ENCODE measurements at regions not wholly inside any gene's neighbourhood (a gene's known extent, or its start where the extent isn't known, plus 50 kb on each side); places are given as distances from the start of the nearest gene placed in this dataset.
"Not testable (repeated sequence)": the region's sequence is repeated elsewhere in the genome, so short reads cannot be mapped to it uniquely, and the experiment has no call there.

- not testable (repeated sequence) for DNase-seq
Measured at GRCh38 chr22:22296047-22296446, 51.5 kb downstream of the VPREB1 start.

GRCh38 chr22:22297159-22297793 is 52.7 kb downstream of the VPREB1 start:
- peak in 3 of 4 experiments; percentile 6 to 51 (median 33) for DNase-seq

DNA sequence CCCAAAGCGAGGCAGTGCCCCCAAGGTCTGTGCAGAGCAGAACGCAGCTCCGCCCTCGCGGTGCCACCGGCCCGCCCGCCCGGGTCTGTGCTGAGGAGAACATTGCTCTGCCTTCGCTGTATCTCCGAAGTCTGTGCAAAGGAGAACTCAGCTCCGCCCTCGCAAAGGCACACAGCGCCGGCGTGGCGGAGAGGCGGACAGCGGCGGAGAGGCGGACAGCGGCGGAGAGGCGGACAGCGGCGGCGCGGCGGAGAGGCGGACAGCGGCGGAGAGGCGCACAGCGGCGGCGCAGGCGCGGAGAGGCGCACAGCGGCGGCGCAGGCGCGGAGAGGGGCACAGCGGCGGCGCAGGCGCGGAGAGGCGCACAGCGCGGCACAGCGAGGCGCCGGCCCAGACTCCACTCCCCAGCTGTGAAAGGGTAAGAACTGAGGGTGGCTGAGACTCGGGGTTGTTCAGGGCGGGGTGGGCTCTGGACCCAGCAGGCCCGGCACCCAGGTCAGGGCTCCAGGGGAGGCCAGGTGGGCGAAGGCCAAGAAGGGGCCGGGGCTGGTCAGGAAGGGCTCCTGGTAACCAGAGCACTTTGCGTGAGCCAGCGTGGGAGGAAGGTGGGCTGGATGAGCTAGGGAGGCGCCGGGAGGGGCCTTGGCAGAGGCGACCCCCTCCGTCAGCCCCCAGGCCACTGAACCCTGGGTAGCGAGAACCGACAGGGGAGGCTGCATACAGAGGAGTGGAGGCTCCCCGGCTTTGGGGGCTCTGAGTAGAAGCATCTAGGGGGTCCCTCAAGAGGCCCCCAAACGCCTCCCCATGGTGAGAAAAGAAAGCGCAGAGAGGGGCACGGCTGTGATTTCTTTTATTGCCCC is 53.4 kb downstream of the VPREB1 start:
- DNase-seq, result peak; percentile 88 to 95 (median 94)

DNA sequence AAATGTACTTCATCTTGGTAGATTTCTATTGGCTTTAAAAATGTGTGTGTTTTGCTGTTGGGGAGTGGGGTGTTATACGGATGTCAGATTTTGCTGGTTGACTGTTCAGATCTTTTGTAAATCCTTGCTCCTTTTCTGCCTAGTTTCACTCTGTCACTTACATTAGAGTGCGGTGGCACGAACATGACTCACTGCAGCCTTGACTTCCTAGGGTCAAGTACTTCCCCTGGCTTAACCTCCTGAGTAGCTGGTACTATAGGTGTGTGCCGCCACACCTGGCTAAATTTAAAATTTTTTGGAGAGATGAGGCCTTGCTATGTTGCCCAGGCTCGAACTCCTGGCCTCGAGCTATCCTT is 54.0 kb downstream of the VPREB1 start:
- not testable (repeated sequence) for DNase-seq

GRCh38 chr22:22300511-22300910 is 55.9 kb downstream of the VPREB1 start:
- not testable (repeated sequence) for DNase-seq

DNA sequence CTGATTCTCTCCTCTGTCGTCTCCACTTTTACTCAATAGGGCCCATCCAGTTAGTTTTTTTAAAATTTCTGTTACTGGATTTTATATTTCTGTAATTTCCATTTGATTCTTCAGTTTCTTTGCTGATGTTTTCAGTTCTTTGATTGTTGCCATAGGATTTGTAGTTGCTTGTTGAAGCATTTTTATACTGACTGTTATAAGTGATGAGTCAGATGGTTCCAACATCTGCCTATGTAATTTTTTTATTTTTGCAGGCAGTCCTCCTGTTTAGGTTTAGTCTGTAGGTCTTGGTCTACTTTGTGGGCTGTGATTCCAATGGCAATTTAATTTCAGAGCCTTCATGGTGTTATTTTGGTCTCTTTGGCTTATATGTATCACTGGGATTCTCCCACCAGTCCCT is 56.4 kb downstream of the VPREB1 start:
- DNase-seq, result not testable (repeated sequence)

- DNase-seq, result no peak
Measured at GRCh38 chr22:22316589-22316988, 72.0 kb downstream of the VPREB1 start.

DNA sequence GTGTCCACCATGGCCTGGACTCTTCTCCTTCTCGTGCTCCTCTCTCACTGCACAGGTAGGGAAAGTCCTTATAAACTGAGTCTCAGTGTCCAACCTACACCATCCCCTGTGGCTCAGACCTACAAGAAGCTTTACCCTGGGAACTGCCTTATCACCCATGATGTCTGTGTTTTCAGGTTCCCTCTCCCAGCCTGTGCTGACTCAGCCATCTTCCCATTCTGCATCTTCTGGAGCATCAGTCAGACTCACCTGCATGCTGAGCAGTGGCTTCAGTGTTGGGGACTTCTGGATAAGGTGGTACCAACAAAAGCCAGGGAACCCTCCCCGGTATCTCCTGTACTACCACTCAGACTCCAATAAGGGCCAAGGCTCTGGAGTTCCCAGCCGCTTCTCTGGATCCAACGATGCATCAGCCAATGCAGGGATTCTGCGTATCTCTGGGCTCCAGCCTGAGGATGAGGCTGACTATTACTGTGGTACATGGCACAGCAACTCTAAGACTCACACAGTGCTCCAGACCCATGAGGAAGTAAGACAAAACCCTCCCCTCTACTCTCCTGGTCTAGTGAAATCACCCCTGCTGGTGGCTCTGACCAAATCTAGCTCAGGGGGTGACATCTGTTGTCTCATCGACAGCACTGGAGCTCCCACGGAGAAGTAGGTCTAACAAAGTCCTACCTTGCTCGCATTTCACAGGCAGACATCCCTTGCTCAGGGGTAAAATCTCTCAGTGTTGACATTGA is 74.3 kb downstream of the VPREB1 start:
- DNase-seq, result no peak

GRCh38 chr22:22321743-22322611 is 77.4 kb downstream of the VPREB1 start:
- DNase-seq, result peak; percentile 78 to 87 (median 83)

GRCh38 chr22:22322792-22323191 is 78.2 kb downstream of the VPREB1 start:
- no peak for DNase-seq

DNA sequence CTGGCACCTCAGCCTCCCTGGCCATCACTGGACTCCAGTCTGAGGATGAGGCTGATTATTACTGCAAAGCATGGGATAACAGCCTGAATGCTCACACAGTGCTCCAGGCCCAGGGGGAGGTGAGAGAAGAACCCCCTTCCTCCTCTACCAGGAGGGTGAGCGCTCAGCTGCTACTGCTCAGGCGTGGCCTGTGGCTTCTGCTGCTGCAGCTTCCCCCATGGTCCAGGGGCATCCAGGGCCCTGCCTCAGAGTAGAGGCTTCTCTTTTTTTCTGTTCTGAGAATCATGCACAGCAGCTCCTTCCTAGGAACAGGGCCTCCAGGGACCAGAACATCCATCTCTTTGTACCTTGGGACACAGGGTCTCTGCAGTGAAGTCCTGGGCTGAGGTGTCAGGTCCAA is 83.1 kb downstream of the VPREB1 start:
- DNase-seq, result no peak

DNA sequence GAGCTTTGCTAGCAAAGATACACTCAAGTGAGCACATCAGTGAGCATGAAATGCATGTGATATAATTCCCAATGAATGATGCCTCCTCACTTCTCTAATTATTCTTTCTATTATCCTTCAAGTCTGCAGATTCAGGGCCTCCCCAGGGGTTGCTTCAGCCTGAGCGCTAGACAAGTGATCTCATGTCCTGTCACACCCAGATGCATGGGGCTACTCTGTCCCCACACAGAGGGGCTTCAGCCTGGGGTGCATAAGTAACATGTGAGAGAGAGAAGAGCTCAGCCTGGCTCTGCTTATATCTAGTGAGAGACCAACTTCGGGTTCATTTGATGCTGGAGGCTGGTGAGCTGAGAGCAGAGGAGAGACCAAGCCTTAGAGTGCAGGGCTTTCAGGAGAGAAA is 85.2 kb downstream of the VPREB1 start:
- DNase-seq, result no peak

- DNase-seq, result not testable (repeated sequence)
Measured at GRCh38 chr22:22335640-22336039, 91.1 kb downstream of the VPREB1 start.

DNA sequence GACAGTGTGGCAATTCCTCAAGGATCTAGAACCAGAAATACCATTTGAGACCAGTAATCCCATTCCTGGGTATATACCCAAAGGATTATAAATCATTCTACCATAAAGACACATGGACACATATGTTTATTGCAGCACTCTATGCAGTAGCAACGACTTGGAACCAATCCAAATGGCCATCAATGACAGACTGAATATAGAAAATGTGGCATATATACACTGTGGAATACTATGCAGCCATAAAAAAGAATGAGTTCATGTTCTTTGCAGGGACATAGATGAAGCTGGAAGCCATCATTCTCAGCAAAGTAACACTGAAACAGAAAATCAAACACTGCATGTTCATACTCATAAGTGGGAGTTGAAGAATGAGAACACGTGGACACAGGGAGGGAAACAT is 91.7 kb downstream of the VPREB1 start:
- DNase-seq, result not testable (repeated sequence)

GRCh38 chr22:22338778-22339177 is 94.2 kb downstream of the VPREB1 start:
- not testable (repeated sequence) for DNase-seq

DNA sequence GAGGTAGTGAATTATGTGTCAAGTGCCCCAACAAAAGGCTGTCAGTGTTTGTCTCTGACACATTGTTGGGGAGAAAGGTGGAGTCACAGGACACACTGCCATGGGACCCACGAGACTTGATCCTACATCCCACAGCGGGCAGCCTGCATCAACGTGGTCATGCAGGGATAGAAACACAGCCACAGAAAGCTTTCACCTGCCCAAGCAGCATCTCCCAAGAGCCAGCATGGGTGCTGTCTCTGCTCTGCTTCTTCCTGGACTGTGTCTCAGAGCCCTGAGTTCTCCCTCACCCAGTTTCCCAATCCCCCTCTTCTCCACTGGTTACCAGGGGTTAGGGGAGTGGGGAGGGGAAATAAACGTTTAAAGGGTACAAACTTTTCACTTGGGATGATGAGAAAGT is 97.2 kb downstream of the VPREB1 start:
- no peak for DNase-seq

GRCh38 chr22:22342697-22343580 is 98.4 kb downstream of the VPREB1 start:
- peak in 3 of 4 experiments; percentile 6 to 35 (median 26) for DNase-seq

DNA sequence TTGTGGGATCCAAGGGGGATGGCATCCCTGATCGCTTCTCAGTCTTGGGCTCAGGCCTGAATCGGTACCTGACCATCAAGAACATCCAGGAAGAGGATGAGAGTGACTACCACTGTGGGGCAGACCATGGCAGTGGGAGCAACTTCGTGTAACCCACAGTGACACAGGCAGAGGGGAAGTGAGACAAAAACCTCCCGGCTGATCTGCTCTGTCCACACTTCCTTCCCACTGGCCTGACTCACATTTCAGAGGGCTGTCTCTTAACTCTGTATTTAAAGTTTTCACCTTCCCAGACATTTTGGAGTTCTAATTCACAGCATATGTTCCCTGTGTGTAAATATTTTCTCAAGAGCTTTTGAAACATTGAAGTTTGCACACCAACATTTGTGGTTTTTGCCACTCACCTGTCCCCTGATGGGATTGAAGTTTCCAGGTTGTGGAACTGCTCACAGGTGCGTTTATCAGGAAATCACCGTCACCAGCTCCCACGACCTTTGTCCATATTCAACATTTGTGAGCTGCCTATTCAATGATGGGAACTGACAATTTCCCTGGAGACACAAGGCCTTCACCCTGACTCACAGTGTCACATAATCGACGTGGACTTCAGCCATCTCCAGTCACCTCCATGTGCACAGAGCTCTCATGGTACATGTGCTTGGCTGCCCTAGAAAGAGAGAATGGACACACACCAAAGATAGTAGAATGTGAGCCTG is 99.2 kb downstream of the VPREB1 start:
- DNase-seq, result peak; percentile 73 to 86 (median 84)

GRCh38 chr22:22344430-22344829 is 99.8 kb downstream of the VPREB1 start:
- DNase-seq, result no peak

GRCh38 chr22:22345781-22346180 is 101.2 kb downstream of the VPREB1 start:
- no peak for DNase-seq

All from suppressor macrophage (primary cell).